Rectal smooth muscle tissue (tissue), 1 donor: ENCODE measurements at regions not wholly inside any gene's neighbourhood (a gene's known extent, or its start where the extent isn't known, plus 50 kb on each side); places are given as distances from the start of the nearest gene placed in this dataset.

ENCODE experiments used
- H3K27ac ChIP-seq: one replicate; pipeline ENCODE4 v1.7.0; 2013; ENCODE audit warnings: low read depth, low read length, inconsistent platforms
- H3K27me3 ChIP-seq: one replicate; pipeline ENCODE4 v1.7.0; 2013; ENCODE audit warnings: low read length; ENCODE audit not compliant: control insufficient read depth, insufficient read depth
- H3K36me3 ChIP-seq: one replicate; pipeline ENCODE4 v1.7.0; 2013; ENCODE audit warnings: low read length; ENCODE audit not compliant: control insufficient read depth, insufficient read depth
- H3K4me1 ChIP-seq: one replicate; pipeline ENCODE4 v1.7.0; 2013; ENCODE audit warnings: low read length; ENCODE audit not compliant: control insufficient read depth, insufficient read depth
- H3K4me3 ChIP-seq: one replicate; pipeline ENCODE4 v1.7.0; 2013; ENCODE audit warnings: low read length
- H3K9ac ChIP-seq: one replicate; pipeline ENCODE4 v1.7.0; 2013; ENCODE audit warnings: low read length

GRCh38 chr3:102060814-102061213 is 211.5 kb downstream of the NFKBIZ start:
- Histone ChIP-seq H3K9ac (no peak overlapping the region), H3K27ac (no peak overlapping the region), H3K4me1 (no peaks in the 10 kb centered on the region), H3K36me3 (no peaks in the 10 kb centered on the region), H3K4me3 (no peak overlapping the region), H3K27me3 (no peaks in the 10 kb centered on the region)

- H3K9ac ChIP-seq = no peak overlapping the region
- H3K27ac ChIP-seq = no peak overlapping the region
- no peaks in the 10 kb centered on the region for H3K27me3 ChIP-seq
- H3K4me3 ChIP-seq = no peak overlapping the region
- no peaks in the 10 kb centered on the region for H3K4me1 ChIP-seq
- H3K36me3 ChIP-seq = no peaks in the 10 kb centered on the region
Observed at GRCh38 chr3:102063572-102063971, 214.3 kb downstream of the NFKBIZ start.

DNA sequence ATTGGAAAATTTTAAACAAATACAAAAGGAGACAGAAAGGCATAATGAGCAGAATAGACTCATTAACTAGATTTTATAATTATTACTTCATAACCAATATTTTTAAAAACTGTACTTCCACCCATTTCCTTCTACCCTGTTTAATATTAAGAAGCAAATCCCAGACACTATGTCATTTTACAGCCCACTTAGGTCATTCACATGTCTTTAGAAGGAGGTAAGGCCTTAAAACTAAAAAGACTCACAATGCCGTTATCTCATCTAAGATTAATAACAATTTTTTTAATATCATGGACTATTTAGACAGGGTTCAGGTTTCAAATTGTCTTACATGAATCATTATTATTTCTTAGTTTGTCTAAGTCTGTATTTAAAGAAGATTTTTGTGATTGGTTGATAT is 217.2 kb downstream of the NFKBIZ start:
- Histone ChIP-seq H3K9ac (no peak overlapping the region), H3K27me3 (no peaks in the 10 kb centered on the region), H3K36me3 (no peaks in the 10 kb centered on the region), H3K4me1 (no peaks in the 10 kb centered on the region), H3K27ac (no peak overlapping the region), H3K4me3 (no peak overlapping the region)

DNA sequence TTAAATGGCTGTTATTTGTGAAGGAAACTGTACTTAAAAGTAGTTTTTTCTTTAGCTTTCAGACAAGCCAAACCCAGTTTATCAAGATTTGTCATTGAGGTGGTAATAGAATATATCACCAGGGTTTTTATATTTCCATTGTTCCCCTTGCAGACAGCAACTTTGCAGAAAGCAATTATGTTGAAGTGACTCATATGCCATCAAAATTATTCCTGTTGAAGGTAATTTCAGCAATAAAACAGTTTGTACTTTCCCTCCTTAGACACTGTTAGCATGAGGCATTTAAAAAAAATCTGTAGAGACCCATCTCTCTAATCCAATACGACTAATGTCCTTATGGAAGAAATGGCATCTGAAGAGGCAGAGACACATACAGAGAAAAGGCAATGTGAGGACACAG is 219.0 kb downstream of the NFKBIZ start:
- no peak overlapping the region for H3K27ac ChIP-seq
- no peaks in the 10 kb centered on the region for H3K27me3 ChIP-seq
- H3K4me1 ChIP-seq = no peaks in the 10 kb centered on the region
- no peaks in the 10 kb centered on the region for H3K36me3 ChIP-seq
- H3K9ac ChIP-seq = no peak overlapping the region
- H3K4me3 ChIP-seq = no peak overlapping the region

DNA sequence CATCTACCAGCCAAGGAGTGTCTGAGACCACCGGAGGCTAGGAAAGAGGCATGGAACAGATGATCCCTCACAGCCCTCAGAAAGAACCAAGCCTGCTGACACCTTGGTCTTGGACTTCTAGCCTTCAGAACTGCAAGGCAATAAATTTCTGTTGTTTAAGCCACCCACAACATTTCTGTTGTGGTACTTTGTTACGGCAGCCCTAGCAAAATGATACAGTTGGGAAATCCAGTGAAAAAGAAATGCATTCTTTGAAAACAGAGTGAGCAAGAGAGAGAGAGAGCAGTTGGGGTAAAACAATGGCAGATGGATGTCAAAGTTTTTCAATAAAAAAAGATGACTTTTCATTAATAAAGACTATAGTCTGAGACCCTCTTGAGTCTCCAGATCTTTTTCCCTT is 219.4 kb downstream of the NFKBIZ start:
- no peaks in the 10 kb centered on the region for H3K36me3 ChIP-seq
- H3K27ac ChIP-seq = no peak overlapping the region
- no peak overlapping the region for H3K9ac ChIP-seq
- no peaks in the 10 kb centered on the region for H3K4me1 ChIP-seq
- H3K4me3 ChIP-seq = no peak overlapping the region
- no peaks in the 10 kb centered on the region for H3K27me3 ChIP-seq

DNA sequence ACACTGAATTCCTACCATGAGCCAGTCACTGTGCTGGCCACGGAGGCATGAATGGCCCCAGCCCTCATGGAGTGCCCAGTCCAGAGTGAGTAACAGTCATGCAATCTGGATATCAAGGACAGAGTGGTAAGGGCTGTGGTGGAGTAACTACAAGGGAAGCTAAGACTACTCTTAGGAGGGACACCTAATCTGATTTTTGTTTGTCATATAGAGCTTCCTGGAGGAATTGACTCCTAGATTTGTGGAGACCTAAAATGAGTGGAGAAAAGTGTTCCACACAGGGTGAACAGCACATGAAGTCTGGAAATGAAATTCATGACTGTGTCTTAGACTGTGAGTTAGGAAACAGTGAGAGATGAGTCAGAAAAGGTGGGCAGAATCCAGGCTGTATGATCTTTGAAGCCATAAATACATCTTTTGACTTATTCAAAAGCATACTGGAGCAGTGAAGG is 219.9 kb downstream of the NFKBIZ start:
- no peak overlapping the region for H3K9ac ChIP-seq
- H3K27me3 ChIP-seq = no peaks in the 10 kb centered on the region
- no peak overlapping the region for H3K4me3 ChIP-seq
- no peaks in the 10 kb centered on the region for H3K4me1 ChIP-seq
- H3K36me3 ChIP-seq = no peaks in the 10 kb centered on the region
- no peak overlapping the region for H3K27ac ChIP-seq

- H3K4me3 ChIP-seq = no peak overlapping the region
- H3K4me1 ChIP-seq = no peaks in the 10 kb centered on the region
- no peak overlapping the region for H3K9ac ChIP-seq
- no peaks in the 10 kb centered on the region for H3K36me3 ChIP-seq
- H3K27me3 ChIP-seq = no peaks in the 10 kb centered on the region
- H3K27ac ChIP-seq = no peak overlapping the region
Observed at GRCh38 chr3:102074946-102075345, 225.6 kb downstream of the NFKBIZ start.

DNA sequence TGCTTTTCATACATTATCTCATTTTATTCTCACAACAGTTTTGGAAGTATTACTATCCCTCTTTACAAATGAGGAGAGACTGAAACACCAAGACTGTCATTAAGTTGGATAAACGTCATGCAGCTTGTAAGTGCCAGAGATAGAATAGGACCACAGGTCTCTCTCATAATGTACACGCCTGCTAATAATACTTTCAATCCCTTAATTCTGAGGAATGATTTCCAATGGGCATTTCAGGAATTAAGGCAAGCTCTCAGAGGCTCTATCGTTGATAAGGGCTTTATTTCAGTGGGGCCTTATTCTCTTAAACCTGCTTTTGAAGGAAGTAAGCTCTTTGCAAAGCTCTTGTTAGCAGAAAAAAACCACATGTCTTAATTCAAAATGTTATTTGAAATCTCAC is 229.1 kb downstream of the NFKBIZ start:
- Histone ChIP-seq H3K9ac (no peak overlapping the region), H3K36me3 (no peaks in the 10 kb centered on the region), H3K27me3 (no peaks in the 10 kb centered on the region), H3K4me3 (no peak overlapping the region), H3K27ac (no peak overlapping the region), H3K4me1 (no peaks in the 10 kb centered on the region)

DNA sequence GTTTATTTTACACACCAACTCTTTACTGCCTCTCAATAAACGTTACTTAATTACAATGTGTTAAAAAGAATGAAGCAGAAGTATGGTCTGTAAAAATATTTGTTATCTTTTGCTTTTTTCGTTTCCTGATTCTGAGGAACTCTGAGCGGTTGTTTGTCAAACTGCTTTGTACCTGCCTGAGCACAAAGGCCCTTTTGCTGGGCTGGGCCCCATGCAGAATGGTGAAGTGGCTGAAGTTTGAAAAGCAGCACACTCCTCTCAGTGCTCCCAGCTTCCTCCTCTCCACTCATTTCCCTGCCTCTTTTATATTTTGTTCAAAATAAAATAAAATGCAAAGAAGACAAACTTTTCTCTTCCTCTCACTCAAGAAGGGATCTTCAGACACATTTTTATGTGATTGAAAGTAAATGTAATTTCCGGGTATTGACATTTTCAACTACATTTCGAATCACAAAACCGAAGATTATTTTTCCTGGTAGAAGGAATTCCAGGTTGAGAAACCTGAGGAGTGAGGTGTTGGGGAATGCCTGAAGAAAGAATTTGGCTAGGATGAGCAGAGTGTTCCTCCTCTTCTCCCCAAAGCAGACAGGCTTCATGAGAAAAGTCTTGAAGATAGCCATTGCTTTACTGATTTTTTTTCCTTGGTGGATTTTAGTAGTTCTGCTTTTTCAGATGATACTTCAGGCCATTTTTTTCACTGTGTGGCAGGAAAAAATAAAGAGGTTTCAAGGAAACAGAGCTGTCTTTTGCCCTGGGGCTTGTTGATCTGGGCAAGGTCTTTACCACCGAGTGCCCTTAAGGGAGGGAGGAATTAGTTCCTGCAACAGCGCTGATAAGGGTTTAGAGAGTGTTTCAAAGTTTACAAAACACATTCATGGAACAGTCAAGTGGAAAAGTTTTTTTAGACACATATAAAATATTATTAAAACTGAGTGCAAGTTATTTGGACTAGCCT is 229.8 kb downstream of the NFKBIZ start:
- H3K9ac ChIP-seq = no peak overlapping the region
- no peak overlapping the region for H3K4me3 ChIP-seq
- no peaks in the 10 kb centered on the region for H3K36me3 ChIP-seq
- no peaks in the 10 kb centered on the region for H3K4me1 ChIP-seq
- no peaks in the 10 kb centered on the region for H3K27me3 ChIP-seq
- no peak overlapping the region for H3K27ac ChIP-seq

- H3K27ac ChIP-seq = no peak overlapping the region
- no peaks in the 10 kb centered on the region for H3K36me3 ChIP-seq
Observed at GRCh38 chr3:102079809-102080197, 230.5 kb downstream of the NFKBIZ start.

DNA sequence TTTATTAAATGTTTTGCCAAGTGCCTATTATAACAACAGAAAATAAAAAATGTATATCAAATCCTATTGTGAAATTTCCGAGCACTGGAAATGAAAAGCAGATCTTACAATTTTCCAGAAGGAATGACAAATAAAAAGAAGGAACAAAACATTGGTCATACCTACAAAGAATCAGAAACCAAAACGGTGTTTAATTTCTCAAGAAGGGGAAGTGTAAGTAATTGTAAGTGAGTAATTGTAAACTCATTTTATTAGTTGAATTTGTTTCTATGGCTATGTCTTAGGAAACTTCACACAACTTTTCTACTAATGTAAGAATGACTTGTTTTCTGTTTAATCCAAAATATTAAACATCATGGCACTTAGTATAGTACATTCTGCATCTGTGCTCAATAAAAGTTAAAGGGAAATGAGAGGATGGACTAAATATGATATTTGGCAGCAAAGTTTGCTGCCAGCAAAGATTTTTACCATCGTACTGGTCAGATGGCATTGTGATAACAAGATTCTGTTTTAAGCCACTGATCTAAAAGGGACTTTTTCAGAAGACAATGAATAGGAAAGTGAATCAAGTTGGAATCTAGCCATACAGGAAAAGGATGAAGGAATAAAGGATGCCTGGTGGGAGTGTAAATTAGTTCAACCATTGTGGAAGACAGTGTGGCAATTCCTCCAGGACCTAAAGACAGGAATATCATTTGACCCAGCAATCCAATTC is 232.4 kb downstream of the NFKBIZ start:
- Histone ChIP-seq H3K4me3 (no peak overlapping the region), H3K27me3 (no peaks in the 10 kb centered on the region), H3K4me1 (no peaks in the 10 kb centered on the region), H3K9ac (no peak overlapping the region), H3K36me3 (no peaks in the 10 kb centered on the region), H3K27ac (no peak overlapping the region)

More at GRCh38 chr3:102079809-102080197, 230.5 kb downstream of the NFKBIZ start:
- Histone ChIP-seq H3K4me3 (no peak overlapping the region), H3K27me3 (no peaks in the 10 kb centered on the region), H3K4me1 (no peaks in the 10 kb centered on the region), H3K9ac (no peak overlapping the region)

DNA sequence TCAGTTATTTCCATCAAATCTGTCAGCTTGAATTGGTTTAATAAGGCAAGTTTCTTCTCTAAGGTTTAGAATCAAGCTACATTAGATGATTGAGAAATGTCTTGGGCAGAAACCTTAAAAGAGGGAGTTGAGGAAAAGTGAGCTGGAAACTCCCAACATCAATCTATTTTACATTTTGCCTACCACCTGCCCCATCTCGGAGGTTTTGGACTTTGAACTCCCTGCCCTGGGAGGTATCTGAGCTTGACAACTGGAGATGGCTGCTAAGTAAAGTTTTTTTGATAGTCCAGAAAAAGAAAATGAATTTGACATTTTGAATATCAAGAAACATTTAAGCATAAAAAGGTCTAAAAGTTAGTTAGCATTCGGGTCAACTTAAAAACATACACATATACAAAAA is 234.2 kb downstream of the NFKBIZ start:
- Histone ChIP-seq H3K4me1 (no peaks in the 10 kb centered on the region), H3K27me3 (no peaks in the 10 kb centered on the region), H3K36me3 (no peaks in the 10 kb centered on the region), H3K9ac (no peak overlapping the region), H3K27ac (no peak overlapping the region), H3K4me3 (no peak overlapping the region)
